ENCODE measurements at regions not wholly inside any gene's neighbourhood (a gene's known extent, or its start where the extent isn't known, plus 50 kb on each side); places are given as distances from the start of the nearest gene placed in this dataset.

DNA sequence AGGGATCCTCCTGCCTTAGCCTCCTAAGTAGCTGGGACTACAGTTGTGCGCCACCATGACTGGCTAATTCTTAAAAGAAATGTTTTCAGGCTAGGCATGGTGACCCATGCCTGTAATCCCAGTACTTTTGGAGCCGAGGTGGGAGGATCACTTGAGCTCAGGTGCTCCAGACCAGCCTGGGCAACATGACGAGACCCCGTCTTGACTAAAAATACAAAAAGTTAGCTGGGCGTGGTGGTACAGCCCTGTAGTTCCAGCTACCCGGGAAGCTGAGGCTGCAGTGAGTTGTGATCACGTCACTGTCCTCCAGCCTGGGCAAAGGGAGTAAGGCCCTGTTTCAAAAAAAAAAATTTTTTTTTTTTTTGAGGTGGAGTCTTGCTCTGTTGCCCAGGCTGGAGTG lies 173.1 kb downstream of the SEC14L1 start:
- Histone ChIP-seq H3K27me3 (ENCODE audit: low read depth) (no peaks in the 10 kb centered on the region), H3K9me3 (replicated peaks) (no peaks in the 10 kb centered on the region), H3K36me3 (no peaks in the 10 kb centered on the region), H3K4me3 (no peak overlapping the region), H3K27ac (replicated peaks) (peak overlapping the region; percentile 48), H3K4me1 (peaks cover 34% of the 10 kb centered on the region)
- intact Hi-C loops (cut with micrococcal nuclease): no loop called here
- DNase-seq: no peak
- TF ChIP-seq, protein P1, sequence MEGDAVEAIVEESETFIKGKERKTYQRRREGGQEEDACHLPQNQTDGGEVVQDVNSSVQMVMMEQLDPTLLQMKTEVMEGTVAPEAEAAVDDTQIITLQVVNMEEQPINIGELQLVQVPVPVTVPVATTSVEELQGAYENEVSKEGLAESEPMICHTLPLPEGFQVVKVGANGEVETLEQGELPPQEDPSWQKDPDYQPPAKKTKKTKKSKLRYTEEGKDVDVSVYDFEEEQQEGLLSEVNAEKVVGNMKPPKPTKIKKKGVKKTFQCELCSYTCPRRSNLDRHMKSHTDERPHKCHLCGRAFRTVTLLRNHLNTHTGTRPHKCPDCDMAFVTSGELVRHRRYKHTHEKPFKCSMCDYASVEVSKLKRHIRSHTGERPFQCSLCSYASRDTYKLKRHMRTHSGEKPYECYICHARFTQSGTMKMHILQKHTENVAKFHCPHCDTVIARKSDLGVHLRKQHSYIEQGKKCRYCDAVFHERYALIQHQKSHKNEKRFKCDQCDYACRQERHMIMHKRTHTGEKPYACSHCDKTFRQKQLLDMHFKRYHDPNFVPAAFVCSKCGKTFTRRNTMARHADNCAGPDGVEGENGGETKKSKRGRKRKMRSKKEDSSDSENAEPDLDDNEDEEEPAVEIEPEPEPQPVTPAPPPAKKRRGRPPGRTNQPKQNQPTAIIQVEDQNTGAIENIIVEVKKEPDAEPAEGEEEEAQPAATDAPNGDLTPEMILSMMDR (IDR thresholded peaks at IDR 0.05; ENCODE audit: borderline replicate concordance): no peak

DNA sequence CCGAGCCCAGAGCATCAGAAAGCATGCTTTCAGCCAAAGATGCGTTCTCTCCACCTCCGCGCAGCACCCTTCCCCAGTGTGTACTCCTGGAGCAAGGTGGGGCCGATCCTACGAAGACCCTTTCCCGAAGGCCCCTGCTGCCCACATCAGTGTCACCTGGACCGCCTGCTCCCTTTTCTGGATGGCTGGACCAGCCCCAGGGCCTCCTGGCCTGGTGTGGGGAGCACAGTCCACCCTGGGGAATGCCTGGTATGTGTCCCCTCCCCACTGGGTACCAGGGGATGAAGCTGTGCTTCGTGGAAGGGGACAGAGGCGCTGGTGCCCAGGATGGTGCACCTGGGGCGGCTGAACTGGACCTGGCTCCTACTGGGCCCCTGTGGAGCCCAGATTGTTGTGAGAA lies 173.8 kb downstream of the SEC14L1 start:
- Histone ChIP-seq H3K27ac (replicated peaks) (no peak overlapping the region), H3K9me3 (replicated peaks) (no peaks in the 10 kb centered on the region), H3K36me3 (no peaks in the 10 kb centered on the region), H3K4me3 (no peak overlapping the region), H3K4me1 (peaks cover 34% of the 10 kb centered on the region), H3K27me3 (ENCODE audit: low read depth) (no peaks in the 10 kb centered on the region)
- intact Hi-C loops (cut with micrococcal nuclease): no loop called here
- DNase-seq: no peak
- TF ChIP-seq, protein P1 (IDR thresholded peaks at IDR 0.05; ENCODE audit: borderline replicate concordance): no peak

DNA sequence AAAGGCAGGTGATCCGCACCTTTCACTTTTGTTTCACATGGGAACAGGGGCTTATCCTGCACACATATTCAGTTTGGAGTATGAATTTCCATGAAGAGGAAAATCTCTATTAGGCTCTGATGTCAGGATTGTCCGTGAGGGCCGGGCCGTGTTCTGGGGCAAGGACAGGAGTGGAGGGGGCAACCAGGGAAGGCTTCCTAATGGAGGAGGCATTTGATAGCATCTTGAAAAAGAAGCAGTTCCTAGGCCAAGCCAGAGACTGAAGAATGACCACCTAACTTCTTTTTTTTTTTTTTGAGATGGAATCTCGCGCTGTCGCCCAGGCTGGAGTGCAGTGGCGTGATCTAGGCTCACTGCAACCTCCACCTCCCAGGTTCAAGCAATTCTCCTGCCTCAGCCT lies 174.2 kb downstream of the SEC14L1 start:
- TF ChIP-seq, protein P1 (IDR thresholded peaks at IDR 0.05; ENCODE audit: borderline replicate concordance): no peak
- no peaks in the 10 kb centered on the region for H3K9me3 ChIP-seq (replicated peaks)
- H3K27me3 ChIP-seq (ENCODE audit: low read depth): no peaks in the 10 kb centered on the region
- intact Hi-C loops (cut with micrococcal nuclease): no loop called here
- H3K36me3 ChIP-seq: no peaks in the 10 kb centered on the region
- DNase-seq: no peak
- H3K27ac ChIP-seq (replicated peaks): no peak overlapping the region
- H3K4me3 ChIP-seq: no peak overlapping the region
- peaks cover 37% of the 10 kb centered on the region for H3K4me1 ChIP-seq

DNA sequence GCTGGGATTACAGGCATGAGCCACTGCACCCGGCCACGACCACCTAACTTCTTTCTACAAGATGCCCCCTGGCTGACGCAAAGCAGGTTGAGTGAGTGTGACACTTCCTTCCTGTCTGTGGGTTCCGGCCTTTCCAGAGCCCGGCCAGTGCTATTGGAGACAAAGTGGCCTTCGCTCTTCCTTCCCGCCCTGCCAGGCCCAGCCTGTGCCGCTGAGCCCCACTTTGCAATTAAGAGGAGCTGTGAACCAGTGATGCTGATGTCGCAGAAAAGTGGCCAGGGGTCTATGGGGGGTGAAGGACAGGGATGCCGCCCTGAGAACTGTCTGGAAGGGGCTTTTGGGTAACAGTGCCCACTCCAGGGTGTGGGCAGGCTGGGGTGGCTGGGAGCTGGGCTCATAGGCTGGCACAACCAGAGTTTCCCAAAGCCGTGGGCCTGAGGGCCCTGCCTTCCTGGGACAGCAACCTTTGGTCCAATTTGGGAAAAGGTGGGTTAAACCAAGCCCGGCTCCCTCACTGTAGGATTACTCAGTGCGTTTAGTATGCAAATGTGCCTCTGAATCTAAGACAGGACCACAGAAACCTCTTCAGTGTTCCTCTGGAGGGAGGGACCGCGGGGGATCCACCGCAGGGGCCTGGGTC lies 174.9 kb downstream of the SEC14L1 start:
- Histone ChIP-seq H3K27me3 (ENCODE audit: low read depth) (no peaks in the 10 kb centered on the region), H3K4me3 (no peak overlapping the region), H3K36me3 (no peaks in the 10 kb centered on the region), H3K27ac (replicated peaks) (no peak overlapping the region), H3K9me3 (replicated peaks) (no peaks in the 10 kb centered on the region), H3K4me1 (peaks cover 44% of the 10 kb centered on the region)
- TF ChIP-seq, protein P1 (IDR thresholded peaks at IDR 0.05; ENCODE audit: borderline replicate concordance): no peak
- no peak for DNase-seq
- intact Hi-C loops (cut with micrococcal nuclease): no loop called here

DNA sequence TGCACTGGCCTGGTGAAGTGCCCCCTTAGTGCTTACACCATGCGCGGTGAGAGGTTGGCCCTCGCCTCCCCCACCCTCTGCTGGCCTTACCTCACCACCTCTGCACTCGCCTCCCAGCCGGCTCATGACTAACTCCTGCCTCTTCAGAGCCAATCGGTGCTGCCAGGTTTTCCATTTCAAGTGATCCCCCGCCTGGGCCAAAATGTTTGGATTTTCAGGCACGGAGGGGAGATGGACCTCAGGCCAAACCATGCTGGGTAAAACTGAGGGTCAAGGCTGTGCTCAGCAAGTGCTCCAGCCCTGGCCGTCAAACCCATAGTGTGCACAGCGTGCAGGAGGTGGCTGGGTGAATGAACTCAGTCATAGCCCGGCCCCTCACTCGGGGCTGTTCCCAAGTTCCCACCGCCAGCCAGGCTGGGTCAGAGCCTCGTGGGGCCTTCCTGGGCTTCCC lies 175.4 kb downstream of the SEC14L1 start:
- H3K9me3 ChIP-seq (replicated peaks): no peaks in the 10 kb centered on the region
- H3K36me3 ChIP-seq: no peaks in the 10 kb centered on the region
- intact Hi-C loops (cut with micrococcal nuclease): no loop called here
- no peak overlapping the region for H3K27ac ChIP-seq (replicated peaks)
- H3K27me3 ChIP-seq (ENCODE audit: low read depth): no peaks in the 10 kb centered on the region
- TF ChIP-seq, protein P1 (IDR thresholded peaks at IDR 0.05; ENCODE audit: borderline replicate concordance): no peak
- peaks cover 49% of the 10 kb centered on the region for H3K4me1 ChIP-seq
- no peak for DNase-seq
- H3K4me3 ChIP-seq: no peak overlapping the region

Measured in left ventricle myocardium inferior (tissue), 1 donor.